H9 (cell line): ENCODE measurements at regions not wholly inside any gene's neighbourhood (a gene's known extent, or its start where the extent isn't known, plus 50 kb on each side); places are given as distances from the start of the nearest gene placed in this dataset.

Experiments used
- DNase-seq: peaks from one replicate; pipeline ENCODE4 v3.0.0-alpha.2; 2017
- H2AFZ ChIP-seq: one replicate; pipeline ENCODE4 v1.6.1; 2013; ENCODE audit warnings: mild to moderate bottlenecking, low read length, control low read depth, moderate library complexity
- H2AK5ac ChIP-seq: 2 replicates; pipeline ENCODE4 v1.6.1; 2013; ENCODE audit warnings: low read length, control low read depth, mixed read lengths; ENCODE audit not compliant: insufficient read length
- H2BK120ac ChIP-seq: one replicate; pipeline ENCODE4 v1.6.1; 2013; ENCODE audit warnings: low read depth, mild to moderate bottlenecking, low read length, control low read depth, inconsistent platforms; ENCODE audit not compliant: poor library complexity, severe bottlenecking
- H2BK12ac ChIP-seq: 2 replicates; pipeline ENCODE4 v1.6.1; 2013; ENCODE audit warnings: low read length, control low read depth, mixed read lengths, low read depth; ENCODE audit not compliant: insufficient read length
- H2BK15ac ChIP-seq: 2 replicates; pipeline ENCODE4 v1.6.1; 2013; ENCODE audit warnings: low read depth, low read length, control low read depth
- H2BK20ac ChIP-seq: one replicate; pipeline ENCODE4 v1.6.1; 2013; ENCODE audit warnings: low read depth, mild to moderate bottlenecking, low read length, control low read depth, inconsistent platforms; ENCODE audit not compliant: poor library complexity, severe bottlenecking
- H2BK5ac ChIP-seq: 2 replicates; pipeline ENCODE4 v1.6.1; 2013; ENCODE audit warnings: low read length, control low read depth, mixed read lengths; ENCODE audit not compliant: insufficient read length
- H3K14ac ChIP-seq: 2 replicates; pipeline ENCODE4 v1.6.1; 2013; ENCODE audit warnings: low read length, control low read depth; ENCODE audit not compliant: insufficient read depth
- H3K18ac ChIP-seq: 2 replicates; pipeline ENCODE4 v1.6.1; 2013; ENCODE audit warnings: low read depth, mild to moderate bottlenecking, mixed read lengths, low read length, control low read depth; ENCODE audit not compliant: insufficient read length
- H3K23ac ChIP-seq: 2 replicates; pipeline ENCODE4 v1.6.1; 2013; ENCODE audit warnings: low read length, control low read depth, mixed read lengths, low read depth; ENCODE audit not compliant: insufficient read length
- H3K23me2 ChIP-seq: 2 replicates; pipeline ENCODE4 v1.6.1; 2013; ENCODE audit warnings: low read depth, mild to moderate bottlenecking, mixed read lengths, low read length, control low read depth; ENCODE audit not compliant: insufficient read length, poor library complexity, severe bottlenecking
- H3K27ac ChIP-seq: 2 replicates; pipeline ENCODE4 v1.5.1; 2013; ENCODE audit warnings: low read length, control low read depth, mixed read lengths, low read depth; ENCODE audit not compliant: insufficient read length
- H3K27me3 ChIP-seq: 2 replicates; pipeline ENCODE4 v1.6.1; 2013; ENCODE audit warnings: low read length, control low read depth, inconsistent platforms; ENCODE audit not compliant: insufficient read depth
- H3K4ac ChIP-seq: 2 replicates; pipeline ENCODE4 v1.6.1; 2013; ENCODE audit warnings: low read depth, mild to moderate bottlenecking, control low read depth, inconsistent platforms, low read length, moderate library complexity
- H3K4me1 ChIP-seq: 2 replicates; pipeline ENCODE4 v1.6.1; 2013; ENCODE audit warnings: low read length, control low read depth, inconsistent platforms; ENCODE audit not compliant: insufficient read depth
- H3K4me2 ChIP-seq: 2 replicates; pipeline ENCODE4 v1.6.1; 2013; ENCODE audit warnings: low read length, control low read depth, mixed read lengths; ENCODE audit not compliant: insufficient read length, insufficient read depth
- H3K56ac ChIP-seq: 2 replicates; pipeline ENCODE4 v1.6.1; 2013; ENCODE audit warnings: low read depth, mild to moderate bottlenecking, mixed read lengths, low read length, control low read depth; ENCODE audit not compliant: insufficient read length
- H3K79me1 ChIP-seq: 2 replicates; pipeline ENCODE4 v1.6.1; 2013; ENCODE audit warnings: low read depth, mild to moderate bottlenecking, moderate library complexity, low read length, control low read depth, inconsistent platforms; ENCODE audit not compliant: insufficient read depth, poor library complexity, severe bottlenecking
- H3K79me2 ChIP-seq: 2 replicates; pipeline ENCODE4 v1.6.1; 2013; ENCODE audit warnings: low read length, control low read depth, inconsistent platforms; ENCODE audit not compliant: insufficient read depth
- H3K9ac ChIP-seq: 2 replicates; pipeline ENCODE4 v1.6.1; 2013; ENCODE audit warnings: low read length, control low read depth, mixed read lengths; ENCODE audit not compliant: insufficient read length; ENCODE audit errors: extremely low read depth
- H3K9me3 ChIP-seq: one replicate; pipeline ENCODE4 v1.6.1; 2013; ENCODE audit warnings: low read depth, low read length, inconsistent platforms; ENCODE audit not compliant: control insufficient read depth
- H3T11ph ChIP-seq: one replicate; pipeline ENCODE4 v1.6.1; 2013; ENCODE audit warnings: mild to moderate bottlenecking, low read length, control low read depth, inconsistent platforms
- H4K20me1 ChIP-seq: one replicate; pipeline ENCODE4 v1.6.1; 2013; ENCODE audit not compliant: control insufficient read depth, insufficient read length, insufficient read depth
- H4K5ac ChIP-seq: 2 replicates; pipeline ENCODE4 v1.6.1; 2013; ENCODE audit warnings: low read depth, mild to moderate bottlenecking, mixed read lengths, low read length, control low read depth; ENCODE audit not compliant: insufficient read length
- H4K8ac ChIP-seq: replicated peaks from 2 replicates; pipeline ENCODE4 v1.6.1; 2013; ENCODE audit warnings: low read length, control low read depth, mixed read lengths, low read depth; ENCODE audit not compliant: insufficient read length
- H4K91ac ChIP-seq: 2 replicates; pipeline ENCODE4 v1.6.1; 2013; ENCODE audit warnings: low read depth, mild to moderate bottlenecking, moderate library complexity, mixed read lengths, low read length, control low read depth; ENCODE audit not compliant: insufficient read length
- H3K27ac Mint-ChIP-seq, 3 experiments: 2 replicates in 2 of 3; 3 replicates in 1 of 3; pipeline ENCODE4 v1.8.0; 2020 to 2021; ENCODE audit warnings: mixed read lengths in 3 of 3, mild to moderate bottlenecking in 1 of 3, moderate library complexity in 1 of 3
- H3K27me3 Mint-ChIP-seq: 2 replicates; pipeline ENCODE4 v1.8.0; 2021; ENCODE audit warnings: low read depth, mild to moderate bottlenecking, moderate library complexity, mixed read lengths
- H3K36me3 Mint-ChIP-seq, 3 experiments: 2 replicates in 2 of 3; 3 replicates in 1 of 3; pipeline ENCODE4 v1.8.0; 2020 to 2021; ENCODE audit warnings: low read depth in 3 of 3, mixed read lengths in 3 of 3; ENCODE audit not compliant: insufficient read depth in 1 of 3
- H3K4me1 Mint-ChIP-seq, 2 experiments: 2 replicates each; pipeline ENCODE4 v1.8.0; 2020; ENCODE audit warnings: mixed read lengths in 2 of 2
- H3K4me3 Mint-ChIP-seq, 2 experiments: 2 replicates in 1 of 2; 3 replicates in 1 of 2; pipeline ENCODE4 v1.8.0; 2020 to 2021; ENCODE audit warnings: mild to moderate bottlenecking in 2 of 2, mixed read lengths in 2 of 2, moderate library complexity in 1 of 2
- H3K9me3 Mint-ChIP-seq, 2 experiments: 2 replicates in 1 of 2; 3 replicates in 1 of 2; pipeline ENCODE4 v1.8.0; 2020; ENCODE audit warnings: mild to moderate bottlenecking in 2 of 2, mixed read lengths in 2 of 2, moderate library complexity in 1 of 2
- WGBS: extraction: QIAGEN DNeasy Blood & Tissue Kit; methylation state at CpG from one replicate; pipeline ENCODE4 v1.1.7; 2013; ENCODE audit warnings: missing lambda C conversion rate, low lambda C conversion rate, mixed read lengths; ENCODE audit not compliant: insufficient read length; ENCODE audit errors: extremely low coverage; 5-methylcytosine and 5-hydroxymethylcytosine counted together
- TF ChIP-seq, protein P1 (sequence below): fragments of 200-600 bp; sonication (generic); conservative IDR thresholded peaks from 3 replicates; pipeline ENCODE4 v1.8.0; 2021; ENCODE audit warnings: antibody characterized with exemption, mild to moderate bottlenecking

DNA sequence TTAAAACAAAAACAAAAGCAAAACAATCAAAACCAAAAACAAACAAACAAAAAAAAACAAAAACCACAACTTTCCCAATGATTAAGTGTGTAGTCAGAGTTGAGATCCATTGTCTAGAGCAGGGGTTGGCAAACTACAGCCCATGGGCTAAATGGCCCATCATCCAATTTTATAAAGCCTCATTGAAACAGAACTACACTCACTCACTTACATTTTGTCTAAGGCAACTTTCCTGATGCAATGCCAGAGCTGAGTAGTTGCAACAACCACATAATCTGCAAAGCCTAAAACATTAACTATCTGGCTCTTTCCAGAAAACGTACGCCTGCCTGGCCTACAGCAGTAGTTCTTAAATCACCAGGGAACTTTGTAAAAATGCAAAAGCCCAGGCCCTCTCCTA is 124.1 kb downstream of the SOX9 start:
- H4K5ac ChIP-seq: no peak overlapping the region
- H3K56ac ChIP-seq: no peak overlapping the region
- H3K79me2 ChIP-seq: no peaks in the 10 kb centered on the region
- H3T11ph ChIP-seq: no peak overlapping the region
- H3K23ac ChIP-seq: no peak overlapping the region
- H3K27me3 Mint-ChIP-seq: peaks cover 1% of the 10 kb centered on the region
- H3K9ac ChIP-seq: no peak overlapping the region
- H3K36me3 Mint-ChIP-seq: no peaks in the 10 kb centered on the region; a peak in 1 of 7 replicates
- H3K4me3 Mint-ChIP-seq: no peak overlapping the region
- H2BK120ac ChIP-seq: no peak overlapping the region
- H4K91ac ChIP-seq: no peak overlapping the region
- H2BK5ac ChIP-seq: no peak overlapping the region
- H2BK15ac ChIP-seq: no peak overlapping the region
- H2BK20ac ChIP-seq: no peak overlapping the region
- no peak overlapping the region for H2AFZ ChIP-seq
- no peak overlapping the region for H3K14ac ChIP-seq
- no peaks in the 10 kb centered on the region for H3K4me1 Mint-ChIP-seq
- H3K9me3 ChIP-seq: no peaks in the 10 kb centered on the region
- H2BK12ac ChIP-seq: no peak overlapping the region
- no peaks in the 10 kb centered on the region for H3K79me1 ChIP-seq
- no peak overlapping the region for H3K4ac ChIP-seq
- H3K4me2 ChIP-seq: no peak overlapping the region
- TF ChIP-seq, protein P1, sequence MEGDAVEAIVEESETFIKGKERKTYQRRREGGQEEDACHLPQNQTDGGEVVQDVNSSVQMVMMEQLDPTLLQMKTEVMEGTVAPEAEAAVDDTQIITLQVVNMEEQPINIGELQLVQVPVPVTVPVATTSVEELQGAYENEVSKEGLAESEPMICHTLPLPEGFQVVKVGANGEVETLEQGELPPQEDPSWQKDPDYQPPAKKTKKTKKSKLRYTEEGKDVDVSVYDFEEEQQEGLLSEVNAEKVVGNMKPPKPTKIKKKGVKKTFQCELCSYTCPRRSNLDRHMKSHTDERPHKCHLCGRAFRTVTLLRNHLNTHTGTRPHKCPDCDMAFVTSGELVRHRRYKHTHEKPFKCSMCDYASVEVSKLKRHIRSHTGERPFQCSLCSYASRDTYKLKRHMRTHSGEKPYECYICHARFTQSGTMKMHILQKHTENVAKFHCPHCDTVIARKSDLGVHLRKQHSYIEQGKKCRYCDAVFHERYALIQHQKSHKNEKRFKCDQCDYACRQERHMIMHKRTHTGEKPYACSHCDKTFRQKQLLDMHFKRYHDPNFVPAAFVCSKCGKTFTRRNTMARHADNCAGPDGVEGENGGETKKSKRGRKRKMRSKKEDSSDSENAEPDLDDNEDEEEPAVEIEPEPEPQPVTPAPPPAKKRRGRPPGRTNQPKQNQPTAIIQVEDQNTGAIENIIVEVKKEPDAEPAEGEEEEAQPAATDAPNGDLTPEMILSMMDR: no peak
- peaks cover 0 to 4% of the 10 kb centered on the region in 2 experiments; a peak in 2 of 5 replicates for H3K9me3 Mint-ChIP-seq
- H2AK5ac ChIP-seq: no peak overlapping the region
- H3K23me2 ChIP-seq: no peaks in the 10 kb centered on the region
- no peaks in the 10 kb centered on the region for H3K27me3 ChIP-seq
- WGBS: no CpG with 5 or more reads among the region's 2 CpGs
- no peak overlapping the region for H3K27ac ChIP-seq
- H3K18ac ChIP-seq: no peak overlapping the region
- no peak for DNase-seq
- no peaks in the 10 kb centered on the region for H3K4me1 ChIP-seq
- no peak overlapping the region for H3K27ac Mint-ChIP-seq
- H4K20me1 ChIP-seq: no peaks in the 10 kb centered on the region
- H4K8ac ChIP-seq: no peak overlapping the region
